ENCODE measurements at regions not wholly inside any gene's neighbourhood (a gene's known extent, or its start where the extent isn't known, plus 50 kb on each side); places are given as distances from the start of the nearest gene placed in this dataset.

GRCh38 chr5:56715986-56716385, 99.4 kb upstream of the MAP3K1 start:
- TF ChIP-seq POLR2AphosphoS5 (IDR thresholded peaks at IDR 0.05) = no peak
- TF ChIP-seq CTCF (IDR thresholded peaks at IDR 0.05) = no peak

Measured in prostate gland (tissue), 2 donors.